GM10248 (cell line): ENCODE measurements at regions not wholly inside any gene's neighbourhood (a gene's known extent, or its start where the extent isn't known, plus 50 kb on each side); places are given as distances from the start of the nearest gene placed in this dataset.
A peak's percentile ranks its signal among the peaks of the same experiment; 100 is the strongest.

Experiments used
- CTCF ChIA-PET: fragments of 300-600 bp; sonication (Branson Sonifier 250); formaldehyde crosslinking; extraction: SDS; loops from one replicate; lab custom pipeline; 2021; ENCODE audit warnings: antibody characterized with exemption; lab: Yijun Ruan, JAX
- POLR2A ChIA-PET: fragments of 350-650 bp; sonication (Branson Sonifier 250); formaldehyde crosslinking; extraction: SDS; loops from one replicate; lab custom pipeline; 2020; ENCODE audit warnings: antibody characterized with exemption; lab: Yijun Ruan, JAX
- DNase-seq: peaks from one replicate; pipeline ENCODE4 v3.0.0; 2012; ENCODE audit errors: extremely low spot score
- CTCF ChIP-seq: IDR thresholded peaks from 2 replicates; pipeline ENCODE4 v1.5.1; 2012; ENCODE audit warnings: mild to moderate bottlenecking, low read depth; ENCODE audit errors: extremely low read depth, missing control alignments, control extremely low read depth

- peak; percentile 10 for TF ChIP-seq CTCF
- ChIA-PET CTCF (interaction anchor here (2.1 kb wide), 1 partner anchor 10 kb away, joined by 15 read pairs; no protein-coding TSS in a partner anchor), POLR2A (no interaction called here)
- DNase-seq: no peak
Measured at GRCh38 chr11:8318536-8318935, 54.9 kb upstream of the LMO1 start.

- no peak for DNase-seq
- ChIA-PET POLR2A (no interaction called here), CTCF (interaction anchor here (1.0 to 1.3 kb wide), 2 partner anchors 11 to 53 kb away, joined by 3 to 5 read pairs; partner anchors contain the start of gene LMO1)
- TF ChIP-seq CTCF: no peak
Measured at GRCh38 chr11:8317159-8317558, 53.5 kb upstream of the LMO1 start.

- no peak for TF ChIP-seq CTCF
- ChIA-PET POLR2A (no interaction called here), CTCF (no interaction called here)
- DNase-seq: no peak
Measured at GRCh38 chr11:8315954-8316353, 52.3 kb upstream of the LMO1 start.

- ChIA-PET POLR2A (no interaction called here), CTCF (interaction anchor here (1.0 to 1.1 kb wide), 2 partner anchors 42 to 68 kb away, joined by 3 read pairs; no protein-coding TSS in a partner anchor)
- DNase-seq: no peak
- no peak for TF ChIP-seq CTCF
Measured at GRCh38 chr11:8315463-8315862, 51.8 kb upstream of the LMO1 start.

GRCh38 chr11:8314916-8315315, 51.2 kb upstream of the LMO1 start:
- no peak for DNase-seq
- POLR2A ChIA-PET: no interaction called here
- CTCF ChIA-PET: interaction anchor here (1.0 to 1.2 kb wide), 4 partner anchors 10 to 68 kb away, joined by 3 to 6 read pairs (median 3); partner anchors contain the start of gene LMO1
- TF ChIP-seq CTCF: no peak

- DNase-seq: no peak
- no peak for TF ChIP-seq CTCF
- POLR2A ChIA-PET: no interaction called here
- CTCF ChIA-PET: no interaction called here
Measured at GRCh38 chr11:8313504-8314090, 49.9 kb upstream of the LMO1 start.
